ENCODE measurements at regions not wholly inside any gene's neighbourhood (a gene's known extent, or its start where the extent isn't known, plus 50 kb on each side); places are given as distances from the start of the nearest gene placed in this dataset.

DNA sequence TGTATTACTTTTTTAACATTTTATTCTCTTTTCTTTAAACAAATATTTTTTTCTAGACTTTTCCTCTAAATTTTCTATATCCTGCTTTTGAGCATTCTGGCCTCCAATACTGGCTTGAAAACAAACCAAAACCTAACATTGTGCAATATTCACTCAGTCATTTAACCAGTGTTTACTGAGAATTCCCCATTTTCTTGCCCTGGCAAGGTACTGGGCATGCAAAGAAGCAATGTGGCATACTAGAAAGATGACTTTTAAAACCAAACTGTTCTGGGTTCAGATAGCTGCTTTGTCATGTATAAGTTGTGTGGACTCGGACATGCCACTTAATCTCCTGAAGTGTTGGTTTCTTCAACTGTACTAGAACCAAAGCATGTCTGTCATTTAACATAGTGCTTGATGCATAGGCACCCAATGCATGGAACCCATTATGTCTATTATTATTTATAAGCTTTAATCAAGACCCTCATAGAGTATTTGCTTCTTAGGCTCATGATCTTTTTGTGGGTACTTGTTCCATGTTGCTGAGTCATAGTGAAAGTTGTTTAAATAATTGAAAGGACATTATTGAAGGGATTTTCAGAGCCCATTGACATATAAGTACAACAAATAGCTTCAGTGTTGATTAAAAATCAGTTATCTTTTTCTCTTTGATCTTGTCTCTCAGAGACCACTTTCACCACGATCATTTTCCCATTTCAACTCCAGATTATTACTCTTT lies 185.4 kb upstream of the OSR1 start:
- TF ChIP-seq HDGF (IDR thresholded peaks at IDR 0.05; ENCODE audit: borderline replicate concordance) = no peak
- no peak for TF ChIP-seq SP1 (IDR thresholded peaks at IDR 0.05)
- no peak for TF ChIP-seq L3MBTL2 (conservative IDR thresholded peaks at IDR 0.05)
- no peak for TF ChIP-seq NFRKB (IDR thresholded peaks at IDR 0.05)
- TF ChIP-seq FOXA1 (IDR thresholded peaks at IDR 0.05) = no peak
- no peak for TF ChIP-seq FOXK2 (IDR thresholded peaks at IDR 0.05)
